ENCODE measurements at regions not wholly inside any gene's neighbourhood (a gene's known extent, or its start where the extent isn't known, plus 50 kb on each side); places are given as distances from the start of the nearest gene placed in this dataset.

DNA sequence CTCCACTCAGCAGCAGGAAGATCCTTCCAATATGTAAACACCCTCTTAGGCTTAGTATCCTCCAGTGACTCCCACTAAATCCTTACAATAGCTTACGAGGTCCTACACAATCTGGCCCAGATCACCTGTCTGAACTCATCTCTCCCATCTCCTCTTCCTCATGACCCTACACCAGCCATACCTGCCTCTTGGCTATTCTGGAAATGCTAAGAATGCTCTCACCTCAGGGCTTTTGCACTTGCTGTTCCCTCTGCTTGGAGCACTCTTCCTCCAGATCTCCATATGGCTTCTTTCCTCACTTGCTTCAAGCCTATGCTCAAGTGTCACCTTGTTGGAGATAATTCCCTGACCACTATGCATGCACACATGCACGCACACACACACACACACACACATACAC is 50.8 kb upstream of the FRMD4A start (continued):
- TF ChIP-seq, protein P1, sequence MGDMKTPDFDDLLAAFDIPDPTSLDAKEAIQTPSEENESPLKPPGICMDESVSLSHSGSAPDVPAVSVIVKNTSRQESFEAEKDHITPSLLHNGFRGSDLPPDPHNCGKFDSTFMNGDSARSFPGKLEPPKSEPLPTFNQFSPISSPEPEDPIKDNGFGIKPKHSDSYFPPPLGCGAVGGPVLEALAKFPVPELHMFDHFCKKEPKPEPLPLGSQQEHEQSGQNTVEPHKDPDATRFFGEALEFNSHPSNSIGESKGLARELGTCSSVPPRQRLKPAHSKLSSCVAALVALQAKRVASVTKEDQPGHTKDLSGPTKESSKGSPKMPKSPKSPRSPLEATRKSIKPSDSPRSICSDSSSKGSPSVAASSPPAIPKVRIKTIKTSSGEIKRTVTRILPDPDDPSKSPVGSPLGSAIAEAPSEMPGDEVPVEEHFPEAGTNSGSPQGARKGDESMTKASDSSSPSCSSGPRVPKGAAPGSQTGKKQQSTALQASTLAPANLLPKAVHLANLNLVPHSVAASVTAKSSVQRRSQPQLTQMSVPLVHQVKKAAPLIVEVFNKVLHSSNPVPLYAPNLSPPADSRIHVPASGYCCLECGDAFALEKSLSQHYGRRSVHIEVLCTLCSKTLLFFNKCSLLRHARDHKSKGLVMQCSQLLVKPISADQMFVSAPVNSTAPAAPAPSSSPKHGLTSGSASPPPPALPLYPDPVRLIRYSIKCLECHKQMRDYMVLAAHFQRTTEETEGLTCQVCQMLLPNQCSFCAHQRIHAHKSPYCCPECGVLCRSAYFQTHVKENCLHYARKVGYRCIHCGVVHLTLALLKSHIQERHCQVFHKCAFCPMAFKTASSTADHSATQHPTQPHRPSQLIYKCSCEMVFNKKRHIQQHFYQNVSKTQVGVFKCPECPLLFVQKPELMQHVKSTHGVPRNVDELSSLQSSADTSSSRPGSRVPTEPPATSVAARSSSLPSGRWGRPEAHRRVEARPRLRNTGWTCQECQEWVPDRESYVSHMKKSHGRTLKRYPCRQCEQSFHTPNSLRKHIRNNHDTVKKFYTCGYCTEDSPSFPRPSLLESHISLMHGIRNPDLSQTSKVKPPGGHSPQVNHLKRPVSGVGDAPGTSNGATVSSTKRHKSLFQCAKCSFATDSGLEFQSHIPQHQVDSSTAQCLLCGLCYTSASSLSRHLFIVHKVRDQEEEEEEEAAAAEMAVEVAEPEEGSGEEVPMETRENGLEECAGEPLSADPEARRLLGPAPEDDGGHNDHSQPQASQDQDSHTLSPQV (IDR thresholded peaks at IDR 0.05): no peak

DNA sequence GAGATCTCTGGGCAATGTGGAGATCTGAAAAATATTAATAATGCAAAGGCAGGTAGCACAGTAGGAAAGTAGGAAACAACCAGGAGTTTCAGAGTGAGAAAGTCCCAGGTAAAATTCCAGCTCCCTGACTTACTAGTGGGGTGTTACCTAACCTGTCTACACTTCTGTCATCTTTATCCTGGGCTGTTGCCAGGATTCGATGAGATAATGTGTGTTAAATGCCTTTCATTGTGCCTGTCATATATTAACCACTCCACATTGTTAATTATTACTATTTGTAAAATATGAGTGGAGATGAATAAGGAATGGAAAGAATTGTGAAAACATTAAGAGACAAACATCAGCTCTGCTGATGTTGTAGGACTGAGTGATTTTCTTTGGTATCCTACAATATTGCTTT is 50.0 kb upstream of the FRMD4A start:
- Histone ChIP-seq H3K79me2 (ENCODE audit: control insufficient read depth, insufficient read depth, low read length) (no peaks in the 10 kb centered on the region), H3K4me1 (replicated peaks in 1 of 2; ENCODE audit: control insufficient read depth in 2 of 2, insufficient read depth in 2 of 2, low read length in 2 of 2) (no peaks in the 10 kb centered on the region), H3K4me3 (no peak overlapping the region), H3K36me3 (ENCODE audit: control insufficient read depth, insufficient read depth, low read length) (no peaks in the 10 kb centered on the region), H3K9me1 (ENCODE audit: control insufficient read depth, insufficient read depth, low read length) (no peaks in the 10 kb centered on the region), H3K4me2 (ENCODE audit: insufficient read depth, low read length) (no peak overlapping the region), H3K9ac (ENCODE audit: insufficient read depth in 1 of 2, low read depth in 2 of 2, low read length in 2 of 2) (no peak overlapping the region), H2AFZ (ENCODE audit: low read depth, low read length) (no peak overlapping the region), H4K20me1 (replicated peaks; ENCODE audit: control insufficient read depth, insufficient read depth, low read length) (no peaks in the 10 kb centered on the region), H3K27ac (ENCODE audit: extremely low read depth, low read depth, low read length) (no peak overlapping the region), H3K9me3 (replicated peaks; ENCODE audit: control insufficient read depth, insufficient read depth, low read depth, low read length) (no peaks in the 10 kb centered on the region), H3K27me3 (ENCODE audit: control insufficient read depth in 2 of 2, insufficient read depth in 2 of 2, low read length in 2 of 2) (no peaks in the 10 kb centered on the region; a peak in 2 of 5 replicates)
- ATAC-seq (no peak), DNase-seq (ENCODE audit: extremely low read depth in 1 of 4, low spot score in 3 of 4) (no peak), FAIRE-seq (no peak)
- intact Hi-C loops (cut with micrococcal nuclease): no loop called here
- ChIA-PET CTCF (ENCODE audit: low intra/inter-chr PET ratio) (no interaction called here), POLR2A (no interaction called here)
- in situ Hi-C loops (cut with MboI): no loop called here
- TF ChIP-seq ZNF589 (CRISPR knock-in tag; IDR thresholded peaks at IDR 0.05; ENCODE audit: low read depth) (no peak), ZNF224 (CRISPR knock-in tag; IDR thresholded peaks at IDR 0.05) (no peak), ZNF133 (CRISPR knock-in tag; IDR thresholded peaks at IDR 0.05) (no peak), ARID2 (IDR thresholded peaks at IDR 0.05) (no peak)
- TF ChIP-seq, protein P2, sequence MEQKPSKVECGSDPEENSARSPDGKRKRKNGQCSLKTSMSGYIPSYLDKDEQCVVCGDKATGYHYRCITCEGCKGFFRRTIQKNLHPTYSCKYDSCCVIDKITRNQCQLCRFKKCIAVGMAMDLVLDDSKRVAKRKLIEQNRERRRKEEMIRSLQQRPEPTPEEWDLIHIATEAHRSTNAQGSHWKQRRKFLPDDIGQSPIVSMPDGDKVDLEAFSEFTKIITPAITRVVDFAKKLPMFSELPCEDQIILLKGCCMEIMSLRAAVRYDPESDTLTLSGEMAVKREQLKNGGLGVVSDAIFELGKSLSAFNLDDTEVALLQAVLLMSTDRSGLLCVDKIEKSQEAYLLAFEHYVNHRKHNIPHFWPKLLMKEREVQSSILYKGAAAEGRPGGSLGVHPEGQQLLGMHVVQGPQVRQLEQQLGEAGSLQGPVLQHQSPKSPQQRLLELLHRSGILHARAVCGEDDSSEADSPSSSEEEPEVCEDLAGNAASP (IDR thresholded peaks at IDR 0.05): no peak
- TF ChIP-seq, protein P3, sequence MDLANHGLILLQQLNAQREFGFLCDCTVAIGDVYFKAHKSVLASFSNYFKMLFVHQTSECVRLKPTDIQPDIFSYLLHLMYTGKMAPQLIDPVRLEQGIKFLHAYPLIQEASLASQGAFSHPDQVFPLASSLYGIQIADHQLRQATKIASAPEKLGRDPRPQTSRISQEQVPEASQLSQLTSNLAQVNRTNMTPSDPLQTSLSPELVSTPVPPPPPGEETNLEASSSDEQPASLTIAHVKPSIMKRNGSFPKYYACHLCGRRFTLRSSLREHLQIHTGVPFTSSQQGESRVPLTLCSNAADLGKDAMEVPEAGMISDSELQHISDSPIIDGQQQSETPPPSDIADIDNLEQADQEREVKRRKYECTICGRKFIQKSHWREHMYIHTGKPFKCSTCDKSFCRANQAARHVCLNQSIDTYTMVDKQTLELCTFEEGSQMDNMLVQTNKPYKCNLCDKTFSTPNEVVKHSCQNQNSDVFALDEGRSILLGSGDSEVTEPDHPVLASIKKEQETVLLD (IDR thresholded peaks at IDR 0.05): no peak
- 0% methylated on average over 1 of the region's 1 CpG for WGBS (ENCODE audit: insufficient coverage, low coverage, missing lambda C conversion rate)
- no TSS peak for BruUV-seq (replicated peaks)

Measured in K562 (cell line).